H1 (cell line): ENCODE measurements at regions not wholly inside any gene's neighbourhood (a gene's known extent, or its start where the extent isn't known, plus 50 kb on each side); places are given as distances from the start of the nearest gene placed in this dataset.

ENCODE experiments used
- BRCA1 ChIP-seq: IDR thresholded peaks from 2 replicates; pipeline ENCODE4 v1.6.1; 2012; ENCODE audit warnings: low read depth, low read length, improper control_type of control experiment
- GABPA ChIP-seq: IDR thresholded peaks from 2 replicates; pipeline ENCODE4 v1.6.1; 2011; ENCODE audit warnings: mild to moderate bottlenecking, low read length, moderate library complexity, borderline replicate concordance; ENCODE audit not compliant: insufficient read depth
- JUND ChIP-seq: IDR thresholded peaks from 2 replicates; pipeline ENCODE4 v1.6.1; 2011; ENCODE audit warnings: mild to moderate bottlenecking, improper control_type of control experiment, low read length
- KDM1A ChIP-seq: fragments of 200-600, 300-600 bp; sonication (generic); IDR thresholded peaks from 2 replicates; pipeline ENCODE4 v1.7.1; 2016; ENCODE audit warnings: mild to moderate bottlenecking, low read length, borderline replicate concordance
- KDM4A ChIP-seq: IDR thresholded peaks from one replicate; pipeline ENCODE4 v1.7.1; 2012; ENCODE audit warnings: low read depth, mild to moderate bottlenecking, moderate library complexity, low read length, inconsistent platforms; ENCODE audit not compliant: severe bottlenecking
- RAD21 ChIP-seq, 2 experiments: IDR thresholded peaks in 1 of 2; conservative IDR thresholded peaks in 1 of 2; 2 replicates each; pipeline ENCODE4 v1.6.1; 2011; ENCODE audit warnings: low read depth in 2 of 2, low read length in 2 of 2, improper control_type of control experiment in 1 of 2, inconsistent platforms in 1 of 2, mild to moderate bottlenecking in 1 of 2, moderate library complexity in 1 of 2
- RFX5 ChIP-seq: IDR thresholded peaks from 2 replicates; pipeline ENCODE4 v1.6.1; 2011; ENCODE audit warnings: low read depth, low read length, improper control_type of control experiment, borderline replicate concordance
- YY1 ChIP-seq: IDR thresholded peaks from 2 replicates; pipeline ENCODE4 v1.6.1; 2011; ENCODE audit warnings: low read depth, mild to moderate bottlenecking, low read length
- TF ChIP-seq, protein P1 (sequence below), 3 experiments: IDR thresholded peaks; 1 replicate in 2 of 3; 2 replicates in 1 of 3; pipeline versions ENCODE4 v1.5.1 to v1.6.1; 2011; ENCODE audit warnings: low read length in 3 of 3, mild to moderate bottlenecking in 3 of 3, inconsistent platforms in 2 of 3, low read depth in 1 of 3, moderate library complexity in 1 of 3; ENCODE audit not compliant: insufficient read depth in 1 of 3; ENCODE audit errors: control extremely low read depth in 1 of 3

- TF ChIP-seq RAD21 (IDR thresholded peaks at IDR 0.05 in 1 of 2, conservative IDR thresholded peaks at IDR 0.05 in 1 of 2; ENCODE audit: low read depth in 2 of 2, low read length in 2 of 2) (peak; percentile 75 to 84), RFX5 (no peak), GABPA (no peak), KDM4A (peak; percentile 40), BRCA1 (no peak), YY1 (no peak), JUND (no peak), KDM1A (peak; percentile 73; the same call in 1 of the 2 replicates)
- TF ChIP-seq, protein P1, sequence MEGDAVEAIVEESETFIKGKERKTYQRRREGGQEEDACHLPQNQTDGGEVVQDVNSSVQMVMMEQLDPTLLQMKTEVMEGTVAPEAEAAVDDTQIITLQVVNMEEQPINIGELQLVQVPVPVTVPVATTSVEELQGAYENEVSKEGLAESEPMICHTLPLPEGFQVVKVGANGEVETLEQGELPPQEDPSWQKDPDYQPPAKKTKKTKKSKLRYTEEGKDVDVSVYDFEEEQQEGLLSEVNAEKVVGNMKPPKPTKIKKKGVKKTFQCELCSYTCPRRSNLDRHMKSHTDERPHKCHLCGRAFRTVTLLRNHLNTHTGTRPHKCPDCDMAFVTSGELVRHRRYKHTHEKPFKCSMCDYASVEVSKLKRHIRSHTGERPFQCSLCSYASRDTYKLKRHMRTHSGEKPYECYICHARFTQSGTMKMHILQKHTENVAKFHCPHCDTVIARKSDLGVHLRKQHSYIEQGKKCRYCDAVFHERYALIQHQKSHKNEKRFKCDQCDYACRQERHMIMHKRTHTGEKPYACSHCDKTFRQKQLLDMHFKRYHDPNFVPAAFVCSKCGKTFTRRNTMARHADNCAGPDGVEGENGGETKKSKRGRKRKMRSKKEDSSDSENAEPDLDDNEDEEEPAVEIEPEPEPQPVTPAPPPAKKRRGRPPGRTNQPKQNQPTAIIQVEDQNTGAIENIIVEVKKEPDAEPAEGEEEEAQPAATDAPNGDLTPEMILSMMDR (IDR thresholded peaks at IDR 0.05; ENCODE audit: control extremely low read depth in 1 of 3, insufficient read depth in 1 of 3, low read depth in 1 of 3, low read length in 3 of 3): peak; percentile 13 to 64 (median 62)
Measured at GRCh38 chr2:176554101-176555048, 285.1 kb downstream of the MTX2 start (continued).
